ENCODE measurements at regions not wholly inside any gene's neighbourhood (a gene's known extent, or its start where the extent isn't known, plus 50 kb on each side); places are given as distances from the start of the nearest gene placed in this dataset.

DNA sequence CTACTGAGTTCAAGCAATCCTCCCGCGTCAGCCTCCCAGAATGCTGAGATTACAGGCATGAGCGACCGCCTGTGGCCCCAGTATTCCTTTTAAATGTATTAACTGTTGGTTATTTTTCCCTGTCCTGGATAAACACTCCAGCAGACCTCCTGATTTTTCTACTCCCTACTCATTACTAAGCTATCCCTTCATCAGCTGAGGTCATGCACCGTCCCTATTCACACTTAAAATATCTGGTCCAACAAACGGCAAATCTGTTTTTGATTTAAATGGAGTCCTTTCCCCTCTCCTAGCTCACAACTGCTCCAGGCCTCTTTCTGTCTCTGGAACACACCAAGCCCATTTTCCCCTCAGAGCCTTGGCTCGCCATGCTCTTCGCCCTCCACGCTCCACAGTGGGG is 1003.3 kb upstream of the TMEM132C start:
- 93% methylated on average over 9 of the region's 9 CpGs for WGBS
- peaks cover 0 to 5% (median 0%) of the 10 kb centered on the region in 4 donors for H3K27me3 ChIP-seq
- H3K27ac ChIP-seq (replicated peaks in 1 of 4) = no peak overlapping the region
- intact Hi-C loops (cut with DNase I) = no loop called here
- DNase-seq (ENCODE audit: extremely low spot score) = peak; percentile 57
- no peak overlapping the region for H3K4me3 ChIP-seq
- H3K4me1 ChIP-seq = no peaks in the 10 kb centered on the region
- TF ChIP-seq CTCF (IDR thresholded peaks at IDR 0.05) (no peak), POLR2AphosphoS5 (IDR thresholded peaks at IDR 0.05) (no peak), POLR2A (IDR thresholded peaks at IDR 0.05; ENCODE audit: low read depth) (no peak), EP300 (IDR thresholded peaks at IDR 0.05) (no peak)
- H3K36me3 ChIP-seq = no peaks in the 10 kb centered on the region
- H3K9me3 ChIP-seq = peaks cover 0 to 8% (median 0%) of the 10 kb centered on the region in 4 donors

- H3K4me1 ChIP-seq = no peaks in the 10 kb centered on the region
- 93% methylated on average over 4 of the region's 4 CpGs for WGBS
- intact Hi-C loops (cut with DNase I) = no loop called here
- no peak overlapping the region for H3K27ac ChIP-seq (replicated peaks in 1 of 4)
- peak; percentile 78 for DNase-seq (ENCODE audit: extremely low spot score)
- H3K9me3 ChIP-seq = peaks cover 0 to 8% (median 0%) of the 10 kb centered on the region in 4 donors
- H3K4me3 ChIP-seq = no peak overlapping the region
- TF ChIP-seq CTCF (IDR thresholded peaks at IDR 0.05) (no peak), POLR2AphosphoS5 (IDR thresholded peaks at IDR 0.05) (no peak), POLR2A (IDR thresholded peaks at IDR 0.05; ENCODE audit: low read depth) (no peak), EP300 (IDR thresholded peaks at IDR 0.05) (no peak)
- peaks cover 0 to 5% (median 0%) of the 10 kb centered on the region in 4 donors for H3K27me3 ChIP-seq
- H3K36me3 ChIP-seq = no peaks in the 10 kb centered on the region
Measured at GRCh38 chr12:127267128-127267527, 999.8 kb upstream of the TMEM132C start.

GRCh38 chr12:127268213-127268612 is 998.8 kb upstream of the TMEM132C start:
- intact Hi-C loops (cut with DNase I) = no loop called here
- H3K36me3 ChIP-seq = no peaks in the 10 kb centered on the region
- WGBS = 87% methylated on average over 8 of the region's 8 CpGs
- no peaks in the 10 kb centered on the region for H3K4me1 ChIP-seq
- H3K27ac ChIP-seq (replicated peaks in 1 of 4) = no peak overlapping the region
- H3K4me3 ChIP-seq = no peak overlapping the region
- H3K9me3 ChIP-seq = peaks cover 0 to 3% (median 0%) of the 10 kb centered on the region in 4 donors
- DNase-seq (ENCODE audit: extremely low spot score) = peak; percentile 53
- no peak for TF ChIP-seq POLR2AphosphoS5 (IDR thresholded peaks at IDR 0.05)
- no peak for TF ChIP-seq POLR2A (IDR thresholded peaks at IDR 0.05; ENCODE audit: low read depth)
- TF ChIP-seq EP300 (IDR thresholded peaks at IDR 0.05) = no peak
- TF ChIP-seq CTCF (IDR thresholded peaks at IDR 0.05) = no peak
- peaks cover 0 to 5% (median 0%) of the 10 kb centered on the region in 4 donors for H3K27me3 ChIP-seq

DNA sequence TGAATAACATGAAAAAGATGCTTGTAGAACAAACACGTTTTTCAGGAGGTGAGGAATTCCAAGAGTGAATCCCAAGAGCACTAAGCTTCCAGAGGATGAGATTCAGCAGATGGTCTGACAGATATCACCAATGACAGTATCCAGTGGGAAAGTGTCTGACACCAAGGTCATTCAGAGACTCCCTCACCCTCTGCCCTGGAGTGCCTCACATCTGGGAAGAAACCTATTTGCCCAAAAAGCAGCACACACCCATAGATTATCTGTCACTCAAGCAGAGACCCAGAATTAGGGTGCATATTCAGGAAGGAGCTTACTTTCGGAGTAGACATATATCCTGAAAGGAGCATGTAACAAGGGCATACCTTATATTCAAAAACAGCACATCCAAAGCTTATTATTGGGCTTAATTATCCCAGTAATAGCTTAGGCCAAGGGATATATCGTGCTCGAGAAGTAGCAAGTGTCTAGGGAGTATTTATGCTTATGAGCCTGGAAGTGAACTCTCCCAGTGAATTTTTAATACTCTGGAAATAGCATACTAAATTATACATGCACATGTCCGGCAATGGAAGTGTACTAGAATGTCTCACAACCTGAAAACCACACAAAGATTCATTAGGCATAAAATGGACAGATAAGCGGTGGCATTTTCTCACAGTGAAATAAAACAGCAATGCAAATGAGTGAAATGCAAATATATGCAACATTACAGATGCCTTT is 998.1 kb upstream of the TMEM132C start:
- no peaks in the 10 kb centered on the region for H3K9me3 ChIP-seq
- DNase-seq (ENCODE audit: extremely low spot score) = peak; percentile 39
- H3K27ac ChIP-seq (replicated peaks in 1 of 4) = no peak overlapping the region
- H3K27me3 ChIP-seq = peaks cover 0 to 5% (median 0%) of the 10 kb centered on the region in 4 donors
- H3K4me3 ChIP-seq = no peak overlapping the region
- H3K36me3 ChIP-seq = no peaks in the 10 kb centered on the region
- intact Hi-C loops (cut with DNase I) = no loop called here
- no peaks in the 10 kb centered on the region for H3K4me1 ChIP-seq
- TF ChIP-seq CTCF (IDR thresholded peaks at IDR 0.05) (no peak), POLR2A (IDR thresholded peaks at IDR 0.05; ENCODE audit: low read depth) (no peak), EP300 (IDR thresholded peaks at IDR 0.05) (no peak), POLR2AphosphoS5 (IDR thresholded peaks at IDR 0.05) (no peak)
- WGBS = 71% methylated on average over 6 of the region's 6 CpGs
